ENCODE measurements at regions not wholly inside any gene's neighbourhood (a gene's known extent, or its start where the extent isn't known, plus 50 kb on each side); places are given as distances from the start of the nearest gene placed in this dataset.

DNA sequence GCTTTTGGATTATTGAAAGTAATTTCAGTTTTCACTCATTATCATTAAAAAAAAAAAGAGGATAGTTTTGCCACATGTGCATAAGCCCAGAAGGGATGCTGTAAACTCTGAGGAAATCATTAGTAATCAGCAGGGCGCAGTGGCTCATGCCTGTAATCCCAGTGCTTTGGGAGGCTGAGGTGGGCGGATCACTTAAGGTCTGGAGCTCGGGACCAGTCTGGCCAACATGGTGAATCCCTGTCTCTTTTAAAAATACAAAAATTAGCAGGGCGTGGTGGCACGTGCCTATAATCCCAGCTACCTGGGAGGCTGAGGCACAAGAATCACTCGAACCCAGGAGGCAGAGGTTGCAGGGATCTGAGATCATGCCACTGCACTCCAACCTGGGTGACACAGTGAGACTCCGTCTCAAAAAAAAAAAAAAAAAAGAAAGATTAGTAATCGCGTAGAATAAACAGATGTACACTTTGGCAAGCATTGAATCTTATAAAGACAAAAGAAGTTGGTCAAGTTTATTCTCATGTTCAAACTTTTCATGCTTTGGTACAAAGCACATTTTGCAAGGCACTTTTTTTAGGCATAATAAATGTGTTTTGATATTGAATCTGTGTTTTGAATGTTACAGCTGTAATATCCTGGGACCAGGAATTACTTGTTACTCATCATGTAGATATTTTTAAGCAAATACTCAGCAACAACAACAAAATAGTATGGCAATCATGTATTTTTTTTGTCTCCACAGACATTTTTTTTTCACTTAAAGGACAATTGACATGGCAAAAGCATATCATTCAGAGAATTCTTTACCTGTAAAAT lies 93.2 kb upstream of the AGTR1 start:
- peak; percentile 85 for FAIRE-seq

DNA sequence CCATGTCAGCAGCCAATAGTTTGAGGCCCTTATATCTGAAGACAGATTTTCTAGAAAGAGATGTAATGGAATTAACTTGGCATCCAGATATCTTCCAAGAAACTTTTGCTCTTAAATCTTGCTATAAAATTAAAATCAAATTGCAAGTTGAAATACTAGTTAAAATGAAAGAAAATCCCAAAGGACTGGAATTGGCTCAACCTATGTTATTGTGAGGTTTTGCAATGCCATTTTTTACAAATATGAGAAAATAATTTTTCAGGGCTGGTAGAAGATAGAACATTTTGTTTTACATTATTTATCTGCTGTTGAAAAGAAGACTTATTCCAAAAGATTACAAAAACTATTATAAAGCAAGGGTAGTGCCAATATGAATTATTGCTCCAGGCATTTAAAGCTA lies 92.2 kb upstream of the AGTR1 start:
- no peak for FAIRE-seq

DNA sequence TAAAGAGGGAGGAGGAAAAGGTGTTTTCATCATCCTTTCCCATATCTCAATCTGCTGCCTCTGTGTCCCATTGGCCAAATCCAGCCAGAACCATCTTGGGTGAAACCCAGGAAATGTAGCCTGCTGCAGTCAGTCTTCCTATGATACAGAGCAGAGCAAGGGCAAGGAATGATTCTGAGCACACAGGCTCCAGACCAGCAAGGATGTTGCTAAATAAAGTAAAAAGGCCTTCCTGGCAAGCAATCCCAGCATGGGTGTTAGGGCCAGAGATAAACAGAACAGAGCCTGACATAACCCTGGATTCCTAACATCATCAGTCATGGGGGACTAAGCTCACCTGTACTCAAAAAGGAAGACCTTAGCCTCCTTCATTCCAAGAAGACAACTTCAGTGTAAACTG lies 90.7 kb upstream of the AGTR1 start:
- FAIRE-seq: no peak

DNA sequence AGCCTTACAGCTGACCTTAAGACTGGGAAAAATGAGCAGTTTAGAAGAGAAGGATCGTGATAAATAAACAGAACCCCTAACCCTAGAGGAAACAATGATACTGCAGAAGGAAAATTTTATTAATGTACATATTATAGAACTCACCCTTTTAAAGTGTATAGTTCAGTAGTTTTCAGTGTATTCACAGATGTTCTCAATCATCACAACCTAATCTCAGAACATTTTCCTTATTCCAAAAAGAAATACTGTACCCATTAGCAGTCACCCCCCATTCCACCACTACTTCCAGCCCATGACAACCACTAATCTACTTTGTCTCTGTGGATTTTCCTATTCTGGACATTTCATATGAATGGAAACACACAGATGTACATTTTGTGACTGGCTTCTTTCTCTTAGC lies 90.2 kb upstream of the AGTR1 start:
- FAIRE-seq: no peak

DNA sequence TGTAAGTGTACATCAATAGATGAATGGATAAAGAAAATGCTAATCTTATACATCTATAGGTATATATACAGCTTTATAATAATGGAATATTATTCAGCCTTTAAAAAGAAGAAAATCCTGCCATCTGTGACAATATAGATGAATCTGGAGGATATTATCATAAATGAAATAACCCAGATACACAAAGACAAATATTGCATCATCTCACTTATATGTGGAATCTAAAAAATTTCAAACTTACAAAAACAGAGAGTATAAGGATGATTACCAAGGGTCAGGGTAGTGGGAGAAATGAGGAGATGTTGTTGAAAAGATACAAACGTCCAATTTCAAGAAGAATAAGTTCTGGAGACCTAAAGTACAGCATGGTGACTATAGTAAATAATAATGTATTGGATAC lies 85.4 kb upstream of the AGTR1 start:
- FAIRE-seq: no peak

- no peak for FAIRE-seq
Observed at GRCh38 chr3:148615382-148615781, 82.3 kb upstream of the AGTR1 start.

DNA sequence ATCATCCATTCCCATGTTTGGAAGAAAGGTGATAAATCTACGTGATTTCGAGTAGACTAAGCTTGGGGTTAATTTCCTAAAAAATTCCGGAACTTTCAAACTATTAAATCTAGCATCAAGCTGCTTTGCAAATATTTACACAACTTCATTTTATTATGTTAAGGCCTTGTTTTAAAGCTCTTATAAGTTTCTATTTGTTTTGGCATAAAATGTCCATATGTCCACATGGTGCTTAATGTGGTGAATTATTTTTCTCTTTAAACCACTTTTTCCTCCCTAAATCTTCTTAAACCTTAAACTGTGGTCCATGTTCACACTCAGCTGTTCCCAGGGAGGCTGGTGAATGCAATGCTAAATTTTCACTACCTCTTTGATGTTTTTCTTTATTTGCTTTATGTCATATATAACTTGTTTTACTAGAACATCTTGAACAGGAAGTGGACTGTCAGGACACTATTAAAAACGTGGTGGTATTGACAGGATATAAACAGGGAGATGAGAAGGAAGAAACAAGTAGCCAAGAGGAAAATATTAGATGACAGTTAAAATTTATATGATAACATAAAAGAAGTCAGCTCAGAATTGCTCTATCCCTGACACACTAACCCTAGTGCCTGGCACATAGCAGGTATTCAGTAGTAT lies 72.5 kb upstream of the AGTR1 start:
- no peak for FAIRE-seq

- FAIRE-seq: no peak
Observed at GRCh38 chr3:148625991-148626390, 71.7 kb upstream of the AGTR1 start.

GRCh38 chr3:148629006-148629405 lies 68.7 kb upstream of the AGTR1 start:
- no peak for FAIRE-seq

DNA sequence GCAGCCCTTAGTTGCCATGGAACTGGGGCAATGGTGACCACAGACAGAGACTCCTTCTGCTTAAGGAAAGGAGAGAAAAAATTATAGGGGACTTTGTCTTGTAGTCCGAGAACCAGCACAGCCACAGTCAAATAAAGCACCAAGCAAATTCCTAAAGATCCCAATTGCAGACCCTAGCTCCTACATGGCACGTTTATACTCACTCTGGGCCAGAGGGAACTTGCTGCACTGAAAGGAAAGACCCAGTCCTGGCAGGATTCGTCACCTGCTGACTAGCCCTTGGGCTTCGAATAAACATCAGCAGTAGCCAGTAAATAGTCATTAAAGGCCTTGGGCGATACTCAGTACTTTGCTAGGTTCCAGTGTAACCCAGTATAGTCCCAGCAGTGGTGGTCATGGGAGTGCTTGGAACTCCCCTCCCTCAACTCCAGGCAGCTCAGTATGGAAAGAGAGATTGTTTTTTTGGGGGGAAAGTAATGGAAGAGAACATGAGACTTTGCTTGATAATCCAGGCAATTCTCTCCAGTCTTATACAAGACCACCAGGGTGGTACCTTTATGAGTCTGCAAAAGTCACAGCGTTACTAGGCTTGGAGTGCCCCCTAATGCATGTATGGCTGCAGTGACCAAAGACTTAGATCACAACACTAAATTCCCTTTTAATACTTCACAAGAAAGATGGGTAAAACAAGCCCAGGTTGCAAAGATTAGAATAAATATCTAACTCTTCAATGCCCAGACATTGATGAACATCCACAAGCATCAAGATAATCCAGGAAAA lies 66.4 kb upstream of the AGTR1 start:
- no peak for FAIRE-seq

- no peak for FAIRE-seq
Observed at GRCh38 chr3:148641722-148642121, 56.0 kb upstream of the AGTR1 start.

DNA sequence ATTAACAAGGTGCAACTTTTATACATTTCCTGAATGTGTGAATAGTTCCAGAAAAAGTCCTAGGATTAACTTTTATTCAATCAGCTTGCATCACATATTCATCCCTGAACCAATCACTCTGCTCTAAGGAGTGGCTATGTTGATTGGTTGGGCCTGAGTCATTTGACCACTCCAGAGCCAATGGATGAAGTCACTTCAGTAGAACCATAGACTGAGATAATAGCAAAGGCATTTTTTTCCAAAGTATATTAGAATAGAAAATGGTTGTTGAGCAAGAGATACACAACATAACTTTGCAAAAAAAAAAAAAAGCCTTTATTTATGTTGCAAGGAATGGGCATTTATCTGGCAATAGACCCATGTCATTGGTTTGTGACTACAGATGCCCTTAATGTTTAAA lies 55.5 kb upstream of the AGTR1 start:
- no peak for FAIRE-seq

- FAIRE-seq: no peak
Observed at GRCh38 chr3:148642616-148643015, 55.1 kb upstream of the AGTR1 start.

DNA sequence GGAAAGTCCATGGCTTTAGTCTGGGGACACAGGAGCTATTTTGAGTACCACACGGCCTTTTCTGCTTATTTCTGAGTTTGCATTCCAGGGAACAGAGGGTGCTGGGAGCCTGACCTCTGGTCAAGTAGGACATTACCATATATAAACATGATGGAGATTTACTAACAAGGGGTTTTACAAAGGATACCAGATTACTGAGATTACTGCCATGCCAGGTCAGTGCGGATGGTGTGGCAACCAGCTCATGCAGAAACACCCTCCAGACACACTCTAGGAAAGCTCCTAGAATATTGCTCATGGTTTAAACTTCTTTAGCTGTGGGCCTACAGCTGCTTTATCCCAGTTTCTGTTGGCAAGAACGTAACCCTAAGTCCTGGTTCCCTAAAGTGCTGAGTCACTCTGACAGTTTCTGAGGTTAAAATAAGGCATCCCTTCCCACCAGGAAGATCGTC lies 54.3 kb upstream of the AGTR1 start:
- FAIRE-seq: no peak

GRCh38 chr3:148646126-148646665 lies 51.5 kb upstream of the AGTR1 start:
- no peak for FAIRE-seq
